GM12864 (cell line): ENCODE measurements at regions not wholly inside any gene's neighbourhood (a gene's known extent, or its start where the extent isn't known, plus 50 kb on each side); places are given as distances from the start of the nearest gene placed in this dataset.

Experiments used
- DNase-seq: peaks from one replicate; pipeline ENCODE4 v3.0.0-alpha.2; 2011; ENCODE audit warnings: low read depth
- H3K4me3 ChIP-seq: 2 replicates; pipeline ENCODE4 v1.5.1; 2011; ENCODE audit warnings: mild to moderate bottlenecking, low read depth, low read length, control low read depth
- TF ChIP-seq, protein P1 (sequence below): IDR thresholded peaks from 2 replicates; pipeline ENCODE4 v1.5.1; 2011; ENCODE audit warnings: low read depth, mild to moderate bottlenecking, moderate library complexity, low read length, control low read depth, inconsistent platforms; ENCODE audit errors: missing control alignments

DNA sequence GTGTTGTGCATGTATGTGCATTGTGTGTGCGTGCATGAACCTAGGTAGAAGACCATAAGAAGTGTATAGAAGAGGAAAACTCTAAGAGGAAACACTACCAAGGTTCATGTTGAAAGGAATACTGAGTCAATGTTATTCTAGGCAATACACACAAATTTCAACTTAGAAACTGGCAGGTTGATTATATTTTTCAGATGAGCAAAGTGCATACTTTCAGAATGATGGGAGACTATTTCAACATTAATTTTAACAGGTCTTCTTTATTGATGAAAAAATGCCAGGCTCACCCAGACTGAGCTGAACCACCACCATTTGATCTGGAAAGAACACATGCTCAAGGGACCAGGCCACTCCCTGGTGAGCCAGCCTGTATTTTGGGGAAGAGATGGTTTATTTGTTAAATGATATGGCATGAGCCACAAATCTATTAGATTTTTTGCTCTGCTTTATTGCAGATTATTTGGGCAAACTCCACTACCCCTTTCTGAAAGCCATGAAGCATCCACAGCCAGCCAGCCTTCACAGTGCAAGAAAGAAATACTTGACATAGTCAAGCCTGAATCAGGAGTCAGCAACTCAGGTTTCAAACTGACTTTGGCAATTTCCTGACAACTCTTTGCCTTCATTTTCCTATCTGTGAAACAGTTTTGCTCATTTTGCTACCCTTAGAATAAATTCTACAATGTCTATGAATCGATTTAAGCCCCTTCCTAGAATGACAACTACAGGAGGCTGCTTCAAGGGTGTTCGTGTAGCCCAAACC is 368.9 kb downstream of the COG6 start:
- H3K4me3 ChIP-seq: no peak overlapping the region
- DNase-seq: no peak
- TF ChIP-seq, protein P1, sequence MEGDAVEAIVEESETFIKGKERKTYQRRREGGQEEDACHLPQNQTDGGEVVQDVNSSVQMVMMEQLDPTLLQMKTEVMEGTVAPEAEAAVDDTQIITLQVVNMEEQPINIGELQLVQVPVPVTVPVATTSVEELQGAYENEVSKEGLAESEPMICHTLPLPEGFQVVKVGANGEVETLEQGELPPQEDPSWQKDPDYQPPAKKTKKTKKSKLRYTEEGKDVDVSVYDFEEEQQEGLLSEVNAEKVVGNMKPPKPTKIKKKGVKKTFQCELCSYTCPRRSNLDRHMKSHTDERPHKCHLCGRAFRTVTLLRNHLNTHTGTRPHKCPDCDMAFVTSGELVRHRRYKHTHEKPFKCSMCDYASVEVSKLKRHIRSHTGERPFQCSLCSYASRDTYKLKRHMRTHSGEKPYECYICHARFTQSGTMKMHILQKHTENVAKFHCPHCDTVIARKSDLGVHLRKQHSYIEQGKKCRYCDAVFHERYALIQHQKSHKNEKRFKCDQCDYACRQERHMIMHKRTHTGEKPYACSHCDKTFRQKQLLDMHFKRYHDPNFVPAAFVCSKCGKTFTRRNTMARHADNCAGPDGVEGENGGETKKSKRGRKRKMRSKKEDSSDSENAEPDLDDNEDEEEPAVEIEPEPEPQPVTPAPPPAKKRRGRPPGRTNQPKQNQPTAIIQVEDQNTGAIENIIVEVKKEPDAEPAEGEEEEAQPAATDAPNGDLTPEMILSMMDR: no peak

DNA sequence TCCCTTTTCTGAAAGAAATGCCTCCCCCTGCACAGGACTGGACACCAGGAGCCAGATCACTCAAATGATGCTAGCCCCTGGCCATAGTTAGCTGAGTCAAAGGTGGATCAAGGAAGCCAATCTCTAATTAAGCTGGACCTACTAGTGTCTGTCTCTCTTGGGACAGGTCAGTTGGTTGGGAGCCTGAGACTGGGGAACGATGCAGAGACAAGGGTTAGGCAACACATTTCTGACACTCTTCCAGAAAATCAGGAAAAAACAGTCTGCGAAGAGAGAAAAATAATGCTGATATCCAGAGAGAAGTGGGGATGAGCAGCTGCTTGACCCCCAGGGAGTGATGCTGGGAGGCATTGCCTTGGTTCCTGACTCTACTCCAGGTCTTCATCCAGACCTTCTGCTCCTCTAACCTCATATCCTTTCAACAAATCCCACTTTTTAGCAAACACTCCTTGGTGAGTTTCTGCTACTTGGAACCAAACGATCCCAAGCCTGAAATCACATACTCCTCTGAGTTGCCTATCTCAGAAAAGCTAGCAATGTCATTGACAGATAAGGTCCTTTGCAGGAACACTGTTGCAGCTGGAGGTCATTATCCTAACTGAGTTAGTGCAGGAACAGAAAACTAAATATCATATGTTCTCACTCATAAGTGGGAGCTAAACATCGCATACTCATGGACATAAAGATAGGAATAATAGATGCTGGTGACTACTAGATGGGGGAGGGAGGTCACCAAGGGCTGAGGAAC is 369.7 kb downstream of the COG6 start:
- TF ChIP-seq, protein P1: no peak
- DNase-seq: no peak
- no peak overlapping the region for H3K4me3 ChIP-seq

GRCh38 chr13:40026174-40026585 is 370.7 kb downstream of the COG6 start:
- no peak overlapping the region for H3K4me3 ChIP-seq
- peak; percentile 93 for DNase-seq
- TF ChIP-seq, protein P1: no peak

GRCh38 chr13:40026741-40027140 is 371.3 kb downstream of the COG6 start:
- TF ChIP-seq, protein P1: no peak
- H3K4me3 ChIP-seq: peak overlapping the region; percentile 23; the same call in 1 of the 2 replicates
- DNase-seq: no peak

GRCh38 chr13:40028446-40028845 is 373.0 kb downstream of the COG6 start:
- no peak overlapping the region for H3K4me3 ChIP-seq
- TF ChIP-seq, protein P1: no peak
- DNase-seq: no peak

DNA sequence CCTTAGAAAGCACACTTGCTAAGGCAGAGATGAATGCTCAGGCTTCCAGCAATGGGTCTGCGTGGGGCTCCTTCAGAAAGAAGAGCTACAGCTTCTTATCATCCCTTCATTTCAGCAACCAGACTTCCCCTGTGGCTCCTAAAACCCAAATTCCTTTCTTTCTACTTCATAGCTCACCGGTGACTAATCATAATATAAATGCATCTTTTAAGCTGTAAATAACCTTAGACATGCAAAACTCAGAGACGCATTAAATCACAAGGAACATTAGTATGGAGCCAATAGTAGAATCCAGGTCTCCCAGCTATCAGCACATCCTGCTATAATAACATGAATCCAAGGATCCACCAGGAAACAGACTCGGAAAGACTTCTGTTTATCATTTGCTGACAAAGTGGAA is 375.6 kb downstream of the COG6 start:
- DNase-seq: no peak
- no peak overlapping the region for H3K4me3 ChIP-seq
- TF ChIP-seq, protein P1: no peak

GRCh38 chr13:40039061-40039460 is 383.6 kb downstream of the COG6 start:
- TF ChIP-seq, protein P1: no peak
- no peak for DNase-seq
- H3K4me3 ChIP-seq: no peak overlapping the region
